ENCODE measurements at regions not wholly inside any gene's neighbourhood (a gene's known extent, or its start where the extent isn't known, plus 50 kb on each side); places are given as distances from the start of the nearest gene placed in this dataset.
A peak's percentile ranks its signal among the peaks of the same experiment; 100 is the strongest.

- Histone ChIP-seq H3K4me3 (no peak overlapping the region), H3K4me1 (no peaks in the 10 kb centered on the region), H3K9me3 (no peaks in the 10 kb centered on the region), H3K36me3 (no peaks in the 10 kb centered on the region), H3K4me2 (no peak overlapping the region), H3K9ac (no peak overlapping the region), H3K27me3 (no peaks in the 10 kb centered on the region), H3K27ac (no peak overlapping the region), H4K20me1 (no peaks in the 10 kb centered on the region)
- no peak for TF ChIP-seq Cebpa-rat (IDR thresholded peaks at IDR 0.05)
Observed at GRCh38 chr12:105479710-105480109, 149.2 kb downstream of the C12orf75 start.

- Histone ChIP-seq H3K4me2 (no peak overlapping the region), H3K36me3 (no peaks in the 10 kb centered on the region), H3K4me1 (no peaks in the 10 kb centered on the region), H3K27me3 (no peaks in the 10 kb centered on the region), H3K27ac (no peak overlapping the region), H3K9me3 (no peaks in the 10 kb centered on the region), H3K9ac (no peak overlapping the region), H4K20me1 (no peaks in the 10 kb centered on the region), H3K4me3 (no peak overlapping the region)
- no peak for TF ChIP-seq Cebpa-rat (IDR thresholded peaks at IDR 0.05)
Observed at GRCh38 chr12:105480162-105480561, 149.7 kb downstream of the C12orf75 start.

GRCh38 chr12:105481392-105482300 is 151.2 kb downstream of the C12orf75 start:
- Histone ChIP-seq H3K4me3 (no peak overlapping the region), H4K20me1 (no peaks in the 10 kb centered on the region), H3K9ac (no peak overlapping the region), H3K9me3 (no peaks in the 10 kb centered on the region), H3K27ac (no peak overlapping the region), H3K27me3 (no peaks in the 10 kb centered on the region), H3K36me3 (no peaks in the 10 kb centered on the region), H3K4me1 (no peaks in the 10 kb centered on the region), H3K4me2 (no peak overlapping the region)
- no peak for TF ChIP-seq Cebpa-rat (IDR thresholded peaks at IDR 0.05)

- Histone ChIP-seq H3K36me3 (no peaks in the 10 kb centered on the region), H3K4me3 (no peak overlapping the region), H3K4me1 (no peaks in the 10 kb centered on the region), H3K4me2 (no peak overlapping the region), H4K20me1 (no peaks in the 10 kb centered on the region), H3K27me3 (no peaks in the 10 kb centered on the region), H3K27ac (no peak overlapping the region), H3K9ac (no peak overlapping the region), H3K9me3 (no peaks in the 10 kb centered on the region)
- TF ChIP-seq Cebpa-rat (IDR thresholded peaks at IDR 0.05) = no peak
Observed at GRCh38 chr12:105482951-105483350, 152.5 kb downstream of the C12orf75 start.

GRCh38 chr12:105483691-105484090 is 153.2 kb downstream of the C12orf75 start:
- H3K9me3 ChIP-seq = no peaks in the 10 kb centered on the region
- H3K27ac ChIP-seq = no peak overlapping the region
- H3K36me3 ChIP-seq = no peaks in the 10 kb centered on the region
- no peak overlapping the region for H3K4me2 ChIP-seq
- no peak overlapping the region for H3K4me3 ChIP-seq
- H3K27me3 ChIP-seq = no peaks in the 10 kb centered on the region
- no peaks in the 10 kb centered on the region for H4K20me1 ChIP-seq
- TF ChIP-seq Cebpa-rat (IDR thresholded peaks at IDR 0.05) = no peak
- H3K4me1 ChIP-seq = no peaks in the 10 kb centered on the region
- H3K9ac ChIP-seq = no peak overlapping the region

GRCh38 chr12:105485321-105485910 is 154.9 kb downstream of the C12orf75 start:
- Histone ChIP-seq H3K27me3 (no peaks in the 10 kb centered on the region), H4K20me1 (no peaks in the 10 kb centered on the region), H3K9ac (no peak overlapping the region), H3K36me3 (no peaks in the 10 kb centered on the region), H3K4me2 (no peak overlapping the region), H3K4me1 (peaks cover 8% of the 10 kb centered on the region), H3K9me3 (no peaks in the 10 kb centered on the region), H3K27ac (no peak overlapping the region), H3K4me3 (no peak overlapping the region)
- TF ChIP-seq Cebpa-rat (IDR thresholded peaks at IDR 0.05) = no peak

GRCh38 chr12:105485921-105486320 is 155.4 kb downstream of the C12orf75 start:
- H3K9ac ChIP-seq = no peak overlapping the region
- TF ChIP-seq Cebpa-rat (IDR thresholded peaks at IDR 0.05) = no peak
- no peak overlapping the region for H3K27ac ChIP-seq
- no peaks in the 10 kb centered on the region for H3K9me3 ChIP-seq
- H3K36me3 ChIP-seq = no peaks in the 10 kb centered on the region
- no peak overlapping the region for H3K4me3 ChIP-seq
- peaks cover 10% of the 10 kb centered on the region for H3K4me1 ChIP-seq
- H3K27me3 ChIP-seq = no peaks in the 10 kb centered on the region
- no peak overlapping the region for H3K4me2 ChIP-seq
- H4K20me1 ChIP-seq = no peaks in the 10 kb centered on the region

GRCh38 chr12:105487963-105488362 is 157.5 kb downstream of the C12orf75 start:
- no peaks in the 10 kb centered on the region for H3K9me3 ChIP-seq
- H3K4me3 ChIP-seq = no peak overlapping the region
- no peak overlapping the region for H3K27ac ChIP-seq
- H3K9ac ChIP-seq = no peak overlapping the region
- no peak overlapping the region for H3K4me2 ChIP-seq
- no peaks in the 10 kb centered on the region for H3K27me3 ChIP-seq
- peaks cover 10% of the 10 kb centered on the region for H3K4me1 ChIP-seq
- no peak for TF ChIP-seq Cebpa-rat (IDR thresholded peaks at IDR 0.05)
- H3K36me3 ChIP-seq = no peaks in the 10 kb centered on the region
- H4K20me1 ChIP-seq = no peaks in the 10 kb centered on the region

- no peak overlapping the region for H3K9ac ChIP-seq
- H3K4me2 ChIP-seq = no peak overlapping the region
- H3K27me3 ChIP-seq = no peaks in the 10 kb centered on the region
- no peaks in the 10 kb centered on the region for H3K36me3 ChIP-seq
- no peak overlapping the region for H3K27ac ChIP-seq
- peaks cover 1% of the 10 kb centered on the region; the same call in 1 of the 2 replicates for H3K9me3 ChIP-seq
- H3K4me1 ChIP-seq = peaks cover 10% of the 10 kb centered on the region
- H4K20me1 ChIP-seq = no peaks in the 10 kb centered on the region
- H3K4me3 ChIP-seq = no peak overlapping the region
- TF ChIP-seq Cebpa-rat (IDR thresholded peaks at IDR 0.05) = peak; percentile 23; the same call in 1 of the 2 replicates
Observed at GRCh38 chr12:105492591-105493545, 162.4 kb downstream of the C12orf75 start.
